GM12874 (cell line): ENCODE measurements at regions not wholly inside any gene's neighbourhood (a gene's known extent, or its start where the extent isn't known, plus 50 kb on each side); places are given as distances from the start of the nearest gene placed in this dataset.

Experiments used
- TF ChIP-seq, protein P1 (sequence below): IDR thresholded peaks from 2 replicates; pipeline ENCODE4 v1.5.1; 2011; ENCODE audit warnings: low read depth, mild to moderate bottlenecking, control low read depth, low read length, moderate library complexity; ENCODE audit not compliant: insufficient read depth

GRCh38 chr17:73942703-73943415 lies 260.6 kb upstream of the RPL38 start:
- TF ChIP-seq, protein P1, sequence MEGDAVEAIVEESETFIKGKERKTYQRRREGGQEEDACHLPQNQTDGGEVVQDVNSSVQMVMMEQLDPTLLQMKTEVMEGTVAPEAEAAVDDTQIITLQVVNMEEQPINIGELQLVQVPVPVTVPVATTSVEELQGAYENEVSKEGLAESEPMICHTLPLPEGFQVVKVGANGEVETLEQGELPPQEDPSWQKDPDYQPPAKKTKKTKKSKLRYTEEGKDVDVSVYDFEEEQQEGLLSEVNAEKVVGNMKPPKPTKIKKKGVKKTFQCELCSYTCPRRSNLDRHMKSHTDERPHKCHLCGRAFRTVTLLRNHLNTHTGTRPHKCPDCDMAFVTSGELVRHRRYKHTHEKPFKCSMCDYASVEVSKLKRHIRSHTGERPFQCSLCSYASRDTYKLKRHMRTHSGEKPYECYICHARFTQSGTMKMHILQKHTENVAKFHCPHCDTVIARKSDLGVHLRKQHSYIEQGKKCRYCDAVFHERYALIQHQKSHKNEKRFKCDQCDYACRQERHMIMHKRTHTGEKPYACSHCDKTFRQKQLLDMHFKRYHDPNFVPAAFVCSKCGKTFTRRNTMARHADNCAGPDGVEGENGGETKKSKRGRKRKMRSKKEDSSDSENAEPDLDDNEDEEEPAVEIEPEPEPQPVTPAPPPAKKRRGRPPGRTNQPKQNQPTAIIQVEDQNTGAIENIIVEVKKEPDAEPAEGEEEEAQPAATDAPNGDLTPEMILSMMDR = no peak

DNA sequence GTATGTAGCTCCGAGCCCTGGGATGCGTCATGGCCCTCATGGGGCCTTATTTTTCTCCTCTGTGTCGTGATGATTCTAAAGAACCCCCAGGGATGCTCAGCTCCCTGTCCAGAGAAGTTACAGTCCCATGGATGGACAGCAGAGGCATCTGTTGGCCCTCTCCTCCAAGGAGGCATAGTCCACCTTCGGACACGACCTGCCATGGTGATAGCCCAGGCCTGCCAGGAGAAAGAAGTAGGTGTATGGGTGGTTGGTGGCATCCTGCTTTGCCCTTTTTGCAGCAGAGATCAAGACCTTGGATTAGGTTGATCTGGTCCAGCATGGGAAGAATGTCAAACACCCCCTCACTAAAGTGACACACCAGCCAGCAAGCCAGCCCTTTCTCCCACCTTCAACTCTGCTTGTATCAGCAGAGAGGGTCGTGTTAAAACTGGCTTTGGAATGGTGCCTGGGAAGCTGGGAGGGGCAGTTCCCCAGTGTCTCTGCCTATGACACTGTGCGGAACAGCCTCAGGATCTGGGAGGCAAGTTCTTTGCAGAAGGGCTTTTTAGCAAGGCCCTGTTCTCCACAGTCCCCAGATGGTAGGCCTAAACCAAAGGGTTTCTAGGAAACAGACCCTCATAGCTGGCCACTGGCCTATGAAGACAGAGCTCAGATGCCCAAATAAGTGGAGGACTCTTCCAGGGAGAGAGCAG lies 259.9 kb upstream of the RPL38 start:
- TF ChIP-seq, protein P1 = no peak

- TF ChIP-seq, protein P1 = no peak
Measured at GRCh38 chr17:73944366-73944765, 259.1 kb upstream of the RPL38 start.

GRCh38 chr17:73947281-73947965 lies 256.1 kb upstream of the RPL38 start:
- TF ChIP-seq, protein P1 = no peak

GRCh38 chr17:73947966-73948355 lies 255.5 kb upstream of the RPL38 start:
- TF ChIP-seq, protein P1 = no peak

GRCh38 chr17:73949903-73950592 lies 253.4 kb upstream of the RPL38 start:
- TF ChIP-seq, protein P1 = no peak

- TF ChIP-seq, protein P1 = no peak
Measured at GRCh38 chr17:73950593-73950914, 252.9 kb upstream of the RPL38 start.
